H1 (cell line): ENCODE measurements at regions not wholly inside any gene's neighbourhood (a gene's known extent, or its start where the extent isn't known, plus 50 kb on each side); places are given as distances from the start of the nearest gene placed in this dataset.

Experiments
- CHD2 ChIP-seq: IDR thresholded peaks from 2 replicates; pipeline ENCODE4 v1.6.1; 2012; ENCODE audit warnings: low read length, improper control_type of control experiment
- CTBP2 ChIP-seq: IDR thresholded peaks from 2 replicates; pipeline ENCODE4 v1.7.0; 2011; ENCODE audit warnings: borderline replicate concordance, mild to moderate bottlenecking, moderate library complexity, mixed read lengths, low read length; ENCODE audit not compliant: insufficient read depth, insufficient read length
- EZH2 ChIP-seq: fragments of 200-600 bp; sonication (generic); IDR thresholded peaks from 2 replicates; pipeline ENCODE4 v1.7.1; 2012; ENCODE audit warnings: low read depth, mild to moderate bottlenecking, moderate library complexity, low read length, inconsistent platforms; ENCODE audit not compliant: severe bottlenecking
- GTF2F1 ChIP-seq: IDR thresholded peaks from 2 replicates; pipeline ENCODE4 v1.6.1; 2012; ENCODE audit warnings: low read depth, low read length, improper control_type of control experiment, borderline replicate concordance
- POLR2A ChIP-seq, 2 experiments: IDR thresholded peaks; 1 replicate in 1 of 2; 2 replicates in 1 of 2; pipeline ENCODE4 v1.6.1; 2011; ENCODE audit warnings: low read depth in 2 of 2, low read length in 2 of 2, mild to moderate bottlenecking in 2 of 2; ENCODE audit errors: control extremely low read depth in 1 of 2
- RFX5 ChIP-seq: IDR thresholded peaks from 2 replicates; pipeline ENCODE4 v1.6.1; 2011; ENCODE audit warnings: low read depth, low read length, improper control_type of control experiment, borderline replicate concordance
- SIN3A ChIP-seq, 2 experiments: IDR thresholded peaks in 1 of 2; conservative IDR thresholded peaks in 1 of 2; 2 replicates each; pipeline ENCODE4 v1.6.1; 2011 to 2012; ENCODE audit warnings: low read length in 2 of 2, improper control_type of control experiment in 1 of 2, low read depth in 1 of 2, mild to moderate bottlenecking in 1 of 2
- TAF1 ChIP-seq: IDR thresholded peaks from 2 replicates; pipeline ENCODE4 v1.6.1; 2011; ENCODE audit warnings: mild to moderate bottlenecking, low read depth, low read length
- YY1 ChIP-seq: IDR thresholded peaks from 2 replicates; pipeline ENCODE4 v1.6.1; 2011; ENCODE audit warnings: low read depth, mild to moderate bottlenecking, low read length
- TF ChIP-seq, protein P1 (sequence below), 3 experiments: IDR thresholded peaks; 1 replicate in 2 of 3; 2 replicates in 1 of 3; pipeline versions ENCODE4 v1.5.1 to v1.6.1; 2011; ENCODE audit warnings: low read length in 3 of 3, mild to moderate bottlenecking in 3 of 3, inconsistent platforms in 2 of 3, low read depth in 1 of 3, moderate library complexity in 1 of 3; ENCODE audit not compliant: insufficient read depth in 1 of 3; ENCODE audit errors: control extremely low read depth in 1 of 3

GRCh38 chrX:45801554-45801953 is 600.9 kb upstream of the DIPK2B start:
- TF ChIP-seq CTBP2 (no peak), YY1 (no peak), POLR2A (IDR thresholded peaks at IDR 0.05; ENCODE audit: control extremely low read depth in 1 of 2, low read depth in 2 of 2, low read length in 2 of 2) (no peak), RFX5 (no peak), SIN3A (conservative IDR thresholded peaks at IDR 0.05 in 1 of 2, IDR thresholded peaks at IDR 0.05 in 1 of 2; ENCODE audit: low read depth in 1 of 2, low read length in 2 of 2) (no peak), TAF1 (no peak), EZH2 (no peak), CHD2 (no peak), GTF2F1 (no peak)
- TF ChIP-seq, protein P1, sequence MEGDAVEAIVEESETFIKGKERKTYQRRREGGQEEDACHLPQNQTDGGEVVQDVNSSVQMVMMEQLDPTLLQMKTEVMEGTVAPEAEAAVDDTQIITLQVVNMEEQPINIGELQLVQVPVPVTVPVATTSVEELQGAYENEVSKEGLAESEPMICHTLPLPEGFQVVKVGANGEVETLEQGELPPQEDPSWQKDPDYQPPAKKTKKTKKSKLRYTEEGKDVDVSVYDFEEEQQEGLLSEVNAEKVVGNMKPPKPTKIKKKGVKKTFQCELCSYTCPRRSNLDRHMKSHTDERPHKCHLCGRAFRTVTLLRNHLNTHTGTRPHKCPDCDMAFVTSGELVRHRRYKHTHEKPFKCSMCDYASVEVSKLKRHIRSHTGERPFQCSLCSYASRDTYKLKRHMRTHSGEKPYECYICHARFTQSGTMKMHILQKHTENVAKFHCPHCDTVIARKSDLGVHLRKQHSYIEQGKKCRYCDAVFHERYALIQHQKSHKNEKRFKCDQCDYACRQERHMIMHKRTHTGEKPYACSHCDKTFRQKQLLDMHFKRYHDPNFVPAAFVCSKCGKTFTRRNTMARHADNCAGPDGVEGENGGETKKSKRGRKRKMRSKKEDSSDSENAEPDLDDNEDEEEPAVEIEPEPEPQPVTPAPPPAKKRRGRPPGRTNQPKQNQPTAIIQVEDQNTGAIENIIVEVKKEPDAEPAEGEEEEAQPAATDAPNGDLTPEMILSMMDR (IDR thresholded peaks at IDR 0.05; ENCODE audit: control extremely low read depth in 1 of 3, insufficient read depth in 1 of 3, low read depth in 1 of 3, low read length in 3 of 3) = no peak
